Lower lobe of right lung (tissue), 2 donors: ENCODE measurements at regions not wholly inside any gene's neighbourhood (a gene's known extent, or its start where the extent isn't known, plus 50 kb on each side); places are given as distances from the start of the nearest gene placed in this dataset.
"Not testable (repeated sequence)": the region's sequence is repeated elsewhere in the genome, so short reads cannot be mapped to it uniquely, and the experiment has no call there.

Source experiments
- ATAC-seq, 2 donors: fragments of 200-7000 bp; cut with Tn5 transposase; one replicate each; pipeline ENCODE4 v1.9.1; 2020 to 2022; ENCODE audit warnings: mild to moderate bottlenecking in 2 of 2, moderate library complexity in 2 of 2
- DNase-seq: peaks from one replicate; pipeline ENCODE4 v3.0.0-alpha.2; 2020
- H3K27ac ChIP-seq: fragments of 200-600 bp; one replicate; pipeline ENCODE4 v1.8.0; 2022
- H3K27me3 ChIP-seq: fragments of 200-600 bp; one replicate; pipeline ENCODE4 v1.8.0; 2022; ENCODE audit warnings: low read depth
- H3K36me3 ChIP-seq: fragments of 200-600 bp; one replicate; pipeline ENCODE4 v1.8.0; 2022; ENCODE audit warnings: mild to moderate bottlenecking
- H3K4me1 ChIP-seq: fragments of 200-600 bp; one replicate; pipeline ENCODE4 v1.8.0; 2022
- H3K4me3 ChIP-seq: fragments of 200-600 bp; one replicate; pipeline ENCODE4 v1.8.0; 2022; ENCODE audit warnings: mild to moderate bottlenecking
- H3K9me3 ChIP-seq: fragments of 200-600 bp; one replicate; pipeline ENCODE4 v1.8.0; 2022
- CTCF ChIP-seq: fragments of 200-600 bp; IDR thresholded peaks from one replicate; pipeline ENCODE4 v1.8.0; 2022; ENCODE audit warnings: antibody characterized with exemption, mild to moderate bottlenecking
- intact Hi-C: fragments of 100-400 bp; cut with DNase I; formaldehyde crosslinking; loops from one replicate; pipeline ENCODE4 v1.11.0; 2022
- donor health status: DM: no; HTN: yes; CAD: no; lungs with severe emphysema.

GRCh38 chr1:79151006-79151796, 144.7 kb upstream of the ADGRL4 start:
- no peaks in the 10 kb centered on the region for H3K27me3 ChIP-seq
- DNase-seq (no peak), ATAC-seq (no peak)
- no peaks in the 10 kb centered on the region for H3K36me3 ChIP-seq
- intact Hi-C loops, result no loop called here
- H3K27ac ChIP-seq, result no peak overlapping the region
- TF ChIP-seq CTCF, result no peak
- no peaks in the 10 kb centered on the region for H3K9me3 ChIP-seq
- no peaks in the 10 kb centered on the region for H3K4me1 ChIP-seq
- H3K4me3 ChIP-seq, result no peak overlapping the region

GRCh38 chr1:79150576-79150975, 144.0 kb upstream of the ADGRL4 start:
- intact Hi-C loops, result no loop called here
- H3K27ac ChIP-seq, result no peak overlapping the region
- H3K36me3 ChIP-seq, result no peaks in the 10 kb centered on the region
- DNase-seq (no peak), ATAC-seq (no peak)
- no peaks in the 10 kb centered on the region for H3K4me1 ChIP-seq
- H3K9me3 ChIP-seq, result no peaks in the 10 kb centered on the region
- no peak overlapping the region for H3K4me3 ChIP-seq
- H3K27me3 ChIP-seq, result no peaks in the 10 kb centered on the region
- TF ChIP-seq CTCF, result no peak

GRCh38 chr1:79138227-79138626, 131.7 kb upstream of the ADGRL4 start:
- intact Hi-C loops, H3K27ac ChIP-seq, H3K4me1 ChIP-seq, ATAC-seq, H3K9me3 ChIP-seq, H3K4me3 ChIP-seq, H3K27me3 ChIP-seq, H3K36me3 ChIP-seq, DNase-seq: not testable (repeated sequence)

GRCh38 chr1:79133774-79134364, 127.3 kb upstream of the ADGRL4 start:
- no peak for TF ChIP-seq CTCF
- Histone ChIP-seq H3K4me3 (no peak overlapping the region), H3K27me3 (no peaks in the 10 kb centered on the region), H3K9me3 (no peaks in the 10 kb centered on the region), H3K4me1 (no peaks in the 10 kb centered on the region), H3K27ac (no peak overlapping the region), H3K36me3 (no peaks in the 10 kb centered on the region)
- no peak for DNase-seq
- intact Hi-C loops, result no loop called here
- no peak for ATAC-seq

- ATAC-seq, result no peak
- no peak for TF ChIP-seq CTCF
Observed at GRCh38 chr1:79131626-79132025, 125.1 kb upstream of the ADGRL4 start.

GRCh38 chr1:79129914-79130313, 123.4 kb upstream of the ADGRL4 start:
- H3K27me3 ChIP-seq, result no peaks in the 10 kb centered on the region
- no peaks in the 10 kb centered on the region for H3K9me3 ChIP-seq
- H3K27ac ChIP-seq, result no peak overlapping the region
- no peak for TF ChIP-seq CTCF
- H3K36me3 ChIP-seq, result no peaks in the 10 kb centered on the region
- intact Hi-C loops, result no loop called here
- H3K4me1 ChIP-seq, result no peaks in the 10 kb centered on the region
- ATAC-seq (no peak), DNase-seq (no peak)
- no peak overlapping the region for H3K4me3 ChIP-seq

More at GRCh38 chr1:79131626-79132025, 125.1 kb upstream of the ADGRL4 start:
- H3K4me1 ChIP-seq, result no peaks in the 10 kb centered on the region
- H3K27me3 ChIP-seq, result no peaks in the 10 kb centered on the region
- intact Hi-C loops, result no loop called here
- no peak overlapping the region for H3K27ac ChIP-seq
- H3K9me3 ChIP-seq, result no peaks in the 10 kb centered on the region
- DNase-seq, result no peak
- H3K4me3 ChIP-seq, result no peak overlapping the region
- no peaks in the 10 kb centered on the region for H3K36me3 ChIP-seq
